SK-N-DZ (cell line): ENCODE measurements at regions not wholly inside any gene's neighbourhood (a gene's known extent, or its start where the extent isn't known, plus 50 kb on each side); places are given as distances from the start of the nearest gene placed in this dataset.

Experiments used
- DNase-seq: peaks from one replicate; pipeline ENCODE4 v3.0.0-alpha.2; 2015; ENCODE audit warnings: low spot score

DNA sequence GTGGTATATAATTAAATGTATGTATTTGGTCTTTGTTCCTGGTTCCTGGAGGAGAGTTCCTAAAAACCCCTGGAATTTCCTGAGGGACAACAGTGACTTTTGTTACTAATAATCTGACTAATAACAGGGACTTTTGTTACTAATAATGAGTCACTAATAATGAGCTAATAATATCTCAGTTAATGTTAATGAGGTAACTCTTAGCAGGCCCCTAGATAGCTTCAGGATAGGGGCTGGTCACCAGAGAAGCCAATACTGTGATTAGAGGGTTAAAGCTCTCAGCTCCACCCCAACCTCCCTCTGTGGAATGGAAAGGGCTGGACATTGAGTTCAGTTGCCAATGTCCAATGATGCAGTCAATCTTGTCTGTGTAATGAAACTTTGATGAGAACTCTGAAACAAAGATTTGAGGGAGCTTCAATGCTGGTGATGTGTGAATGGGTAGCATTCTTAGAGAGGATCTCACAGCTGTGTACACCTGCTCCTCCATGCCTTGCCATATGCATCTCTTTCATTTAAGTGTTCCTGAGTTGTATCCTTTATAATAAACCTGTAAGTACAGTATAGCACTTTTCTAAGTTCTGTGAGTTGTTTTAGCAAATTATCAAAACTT is 1431.4 kb upstream of the TENM4 start:
- no peak for DNase-seq

DNA sequence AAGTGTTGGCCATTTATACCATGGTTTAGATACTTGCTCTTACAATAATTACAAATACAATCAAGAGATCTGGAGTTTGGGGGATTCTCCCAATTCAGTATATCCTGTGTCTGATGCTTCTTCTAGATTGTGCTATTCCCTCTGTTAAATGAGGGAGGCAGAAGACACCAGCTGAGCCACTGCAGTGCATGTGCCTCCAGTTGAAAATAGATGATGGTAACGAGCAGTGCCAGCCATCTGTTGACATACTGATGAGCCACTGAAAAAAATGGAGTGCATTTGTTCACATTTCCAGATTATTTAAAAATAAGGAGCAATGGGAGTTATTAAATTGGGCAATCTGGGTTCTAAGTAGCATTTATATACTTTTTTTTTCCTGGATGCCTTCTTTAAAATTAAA is 1428.0 kb upstream of the TENM4 start:
- DNase-seq, result no peak

DNA sequence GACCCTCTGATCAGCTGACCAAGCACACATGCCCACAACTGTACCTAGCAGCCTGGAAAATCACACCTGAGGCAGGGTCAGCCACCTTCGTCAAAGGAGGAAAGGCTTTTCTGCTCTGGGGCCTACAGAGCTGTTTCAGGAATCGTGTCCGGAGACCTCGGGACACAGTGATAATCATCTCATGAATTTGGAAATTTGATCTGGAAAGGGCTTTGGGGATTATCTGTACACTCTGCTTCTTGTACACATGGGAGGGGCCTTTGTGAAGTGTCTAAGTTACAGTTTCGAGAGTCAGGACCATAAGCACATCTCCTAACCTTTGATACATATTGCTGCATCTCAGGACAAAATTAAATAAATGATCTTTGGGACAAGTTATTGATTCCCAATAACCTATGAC is 1421.2 kb upstream of the TENM4 start:
- peak; percentile 20 for DNase-seq

DNA sequence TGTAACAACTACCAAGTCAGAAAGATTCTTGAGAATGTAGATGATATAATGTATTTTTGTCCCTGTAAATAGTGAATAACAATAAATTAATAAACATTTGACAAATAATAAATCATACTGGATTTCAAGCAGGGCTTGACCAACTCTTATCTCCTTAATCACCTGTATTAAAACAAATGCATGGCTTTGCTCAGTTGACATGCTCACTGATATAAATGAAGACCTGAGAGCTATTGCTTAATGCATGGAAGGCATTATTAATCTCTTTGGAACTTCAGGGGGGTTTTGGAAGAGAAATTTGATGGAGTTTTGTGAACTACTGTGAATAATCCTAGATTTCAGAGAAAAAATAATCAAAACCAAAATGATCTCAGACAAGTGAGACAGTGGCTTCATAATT is 1420.4 kb upstream of the TENM4 start:
- DNase-seq, result no peak

DNA sequence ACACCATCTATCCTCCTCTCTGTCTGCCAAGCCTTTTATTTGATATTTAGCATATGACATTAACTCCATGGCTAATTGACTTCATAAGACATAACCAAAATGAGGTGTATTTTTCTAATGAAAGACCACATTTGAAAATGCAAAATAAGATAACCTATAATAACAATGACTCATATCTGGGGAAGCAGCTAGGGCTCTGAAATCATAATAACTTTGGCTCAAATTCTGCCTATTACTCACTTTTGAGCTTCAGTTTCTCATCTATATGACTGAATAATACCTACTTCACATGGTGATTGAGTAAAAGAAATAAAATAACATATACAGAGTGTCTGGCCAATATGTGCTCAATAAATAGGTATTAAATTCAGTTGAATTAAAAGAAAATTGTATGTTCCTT is 1419.8 kb upstream of the TENM4 start:
- no peak for DNase-seq

DNA sequence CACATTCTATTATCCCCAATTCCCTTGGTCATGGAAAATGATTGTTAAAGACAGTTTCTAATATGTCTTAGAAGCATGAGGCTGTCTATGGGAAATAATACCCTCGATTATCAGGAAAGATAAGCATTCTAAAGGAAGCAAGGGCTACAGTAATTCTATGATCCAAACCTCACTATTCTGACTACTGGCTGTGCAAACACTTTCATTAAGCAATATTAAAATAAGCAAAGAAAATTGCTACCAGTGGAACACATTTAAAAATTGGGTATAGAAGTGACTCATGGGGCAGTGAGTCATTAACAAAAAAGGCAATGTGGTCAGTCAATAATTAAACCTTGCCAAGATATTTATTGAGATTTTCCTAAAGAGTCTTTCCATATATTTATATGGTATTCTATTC is 1415.2 kb upstream of the TENM4 start:
- DNase-seq, result no peak

DNA sequence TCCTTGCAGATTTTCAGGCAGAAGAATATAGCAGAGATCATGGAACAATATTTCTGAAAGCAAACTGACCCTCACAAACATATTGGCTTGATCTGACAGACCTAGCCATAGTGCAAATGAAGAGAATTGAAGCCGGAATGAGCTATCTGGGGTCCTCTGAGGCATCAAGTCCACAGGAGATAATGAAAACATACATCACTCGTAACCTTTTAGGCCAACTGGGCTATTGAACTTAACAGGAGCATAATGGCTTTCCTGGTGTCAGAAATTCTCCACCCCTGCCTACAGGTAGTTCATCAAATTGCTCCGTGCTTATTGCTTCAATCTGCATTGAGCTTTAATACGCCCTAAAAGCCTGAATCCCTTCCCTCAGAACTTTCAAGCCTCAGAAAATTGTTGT is 1414.6 kb upstream of the TENM4 start:
- DNase-seq, result no peak

DNA sequence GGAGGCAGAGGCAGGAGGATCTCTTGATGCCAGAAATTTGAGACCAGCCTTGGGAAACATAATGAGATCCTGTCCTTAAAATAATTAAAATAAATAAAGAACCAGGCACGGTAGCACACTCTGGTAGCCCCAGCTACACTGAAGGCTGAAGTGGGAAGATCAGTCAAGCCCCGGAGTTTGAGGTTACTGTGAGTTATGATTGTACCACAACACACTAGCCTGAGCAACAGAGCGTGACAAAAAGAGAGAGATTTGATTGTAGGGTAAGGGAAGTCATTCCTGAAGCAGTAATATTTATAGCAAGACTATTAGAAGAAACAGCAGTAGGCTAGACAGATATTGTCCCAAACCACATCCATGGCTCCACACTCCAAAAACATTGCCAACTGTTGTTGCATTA is 1408.4 kb upstream of the TENM4 start:
- no peak for DNase-seq

DNA sequence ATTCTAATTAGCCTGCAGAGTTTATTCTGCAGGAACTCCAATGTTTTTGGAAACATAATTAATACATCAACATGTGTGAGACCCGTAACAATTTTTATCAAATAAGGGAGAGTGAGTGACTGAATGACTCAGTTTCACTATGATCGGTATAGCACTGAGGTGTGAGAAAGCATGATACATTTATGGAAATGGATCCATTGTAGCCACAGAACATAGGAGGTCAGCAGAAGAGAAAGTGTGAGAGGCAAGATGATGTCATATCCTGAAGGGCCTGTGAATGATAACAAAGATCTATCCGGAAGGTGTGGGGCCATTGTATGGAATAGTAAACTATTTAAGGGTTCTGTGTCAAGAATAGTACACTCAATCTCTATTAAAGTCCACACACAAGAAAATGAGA is 1406.1 kb upstream of the TENM4 start:
- DNase-seq, result no peak

DNA sequence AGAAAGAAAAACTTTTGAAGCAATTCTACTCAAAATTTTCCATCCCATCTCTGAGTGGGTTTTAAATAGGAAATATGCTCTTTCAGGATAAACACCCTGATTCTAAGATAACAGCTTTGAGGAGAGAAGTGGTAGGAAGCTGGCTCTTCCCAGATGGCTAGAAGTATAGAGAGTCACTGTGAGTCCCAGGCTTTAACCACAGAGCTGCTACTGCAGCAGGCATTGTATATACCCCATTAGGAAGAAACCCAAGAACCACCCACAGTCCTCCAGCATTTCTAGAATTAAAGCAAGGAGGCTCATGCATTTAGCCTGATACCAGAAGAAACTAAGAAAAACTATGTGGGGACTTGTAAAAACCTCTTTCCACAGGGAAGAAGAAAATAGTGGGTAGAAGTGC is 1405.6 kb upstream of the TENM4 start:
- no peak for DNase-seq

DNA sequence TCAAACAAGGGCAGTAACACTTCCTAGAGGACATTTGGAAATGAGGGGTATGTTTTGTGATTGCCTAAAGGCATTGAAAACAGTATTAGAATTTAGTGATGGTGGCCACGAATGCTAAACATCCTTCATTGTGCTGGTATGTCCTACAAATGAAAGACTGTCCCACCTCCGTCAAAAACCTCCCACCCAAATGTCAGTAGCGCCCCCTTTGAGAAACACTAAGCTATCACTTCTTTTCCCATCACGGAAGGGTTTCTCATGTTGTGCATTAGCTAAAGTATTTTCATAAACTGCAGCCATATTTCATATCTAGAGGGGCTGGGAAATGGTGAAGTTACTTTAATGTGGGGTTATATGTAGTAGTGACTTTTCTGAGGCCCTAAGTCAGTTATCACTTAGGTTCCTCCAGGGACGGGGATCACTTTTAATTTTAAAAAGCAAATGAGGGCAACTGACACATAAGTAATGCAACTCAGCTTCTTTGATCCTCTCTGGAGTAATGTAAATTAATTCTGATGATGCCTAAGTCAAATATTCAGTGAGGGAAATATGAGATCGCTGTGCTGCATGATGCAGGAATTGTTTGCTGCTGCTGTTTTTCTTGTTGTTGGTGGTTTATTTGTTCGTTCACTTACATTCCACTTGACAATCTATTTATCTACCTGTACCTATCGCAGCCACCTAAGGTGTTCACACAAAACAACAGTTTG is 1403.4 kb upstream of the TENM4 start:
- DNase-seq, result no peak

DNA sequence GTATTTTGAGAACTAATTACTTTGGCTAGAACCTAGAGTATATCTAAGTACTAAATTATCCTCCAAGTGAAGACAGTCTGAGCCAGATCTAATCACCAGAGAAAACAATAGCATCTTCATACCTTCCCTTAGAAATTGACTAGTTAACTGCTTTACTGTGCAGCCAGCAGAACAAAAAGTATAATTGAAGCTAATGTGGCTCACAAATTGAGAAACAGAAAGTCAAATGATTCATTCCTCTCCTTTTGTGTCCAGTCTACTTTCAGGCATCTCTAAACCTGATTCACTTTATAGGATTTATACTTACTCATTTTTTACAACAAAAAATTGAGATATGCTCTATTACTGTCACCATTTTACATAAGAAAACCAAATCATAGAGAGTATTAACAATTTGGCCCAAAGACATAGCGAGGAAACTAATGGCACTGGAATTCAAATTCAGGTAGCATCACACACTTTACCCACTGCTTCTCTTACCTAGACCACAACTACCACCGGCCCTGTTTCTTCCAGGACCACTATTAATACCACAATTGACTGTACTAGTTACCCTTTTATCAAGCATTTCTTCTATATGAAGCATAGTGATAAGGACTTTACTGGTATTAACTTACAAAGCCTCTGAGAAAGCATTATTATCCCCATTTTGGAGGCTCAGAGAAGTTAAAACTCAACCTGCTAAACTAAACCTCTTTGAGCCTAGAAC is 1402.6 kb upstream of the TENM4 start:
- DNase-seq, result no peak

DNA sequence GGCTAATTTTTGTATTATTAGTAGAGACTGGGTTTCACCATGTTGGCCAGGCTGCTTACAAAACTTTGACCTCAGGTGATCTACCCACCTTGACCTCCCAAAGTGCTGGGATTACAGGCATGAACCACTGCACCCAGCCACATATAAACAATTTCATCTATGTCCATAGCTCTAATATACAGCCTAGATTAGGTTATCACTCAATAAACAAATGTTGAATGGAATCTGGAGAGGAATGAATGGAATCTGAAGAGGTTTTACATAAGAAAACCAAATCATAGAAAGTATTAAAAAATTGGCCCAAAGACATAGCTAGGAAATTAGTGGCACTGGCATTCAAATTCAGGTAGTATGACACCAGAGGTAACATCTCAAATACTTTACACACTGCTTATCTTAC is 1401.4 kb upstream of the TENM4 start:
- no peak for DNase-seq

DNA sequence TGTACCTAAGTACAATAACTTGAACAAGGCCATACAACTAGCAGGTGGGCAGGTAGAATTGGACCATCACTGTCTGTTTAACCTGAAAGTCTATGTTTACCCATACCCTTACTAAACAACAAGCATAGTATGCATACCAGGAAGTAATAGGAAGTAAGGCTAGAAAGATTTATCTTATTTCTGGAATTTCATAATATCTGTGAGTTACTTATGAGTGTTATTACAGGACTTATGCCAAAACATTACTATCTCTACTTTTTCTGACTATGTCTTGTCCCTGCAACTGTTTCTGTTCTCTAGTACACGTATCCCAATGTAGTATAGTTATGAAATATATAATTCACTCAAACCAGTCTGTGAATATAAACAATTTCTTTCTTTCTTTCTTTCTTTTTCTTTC is 1400.8 kb upstream of the TENM4 start:
- no peak for DNase-seq

DNA sequence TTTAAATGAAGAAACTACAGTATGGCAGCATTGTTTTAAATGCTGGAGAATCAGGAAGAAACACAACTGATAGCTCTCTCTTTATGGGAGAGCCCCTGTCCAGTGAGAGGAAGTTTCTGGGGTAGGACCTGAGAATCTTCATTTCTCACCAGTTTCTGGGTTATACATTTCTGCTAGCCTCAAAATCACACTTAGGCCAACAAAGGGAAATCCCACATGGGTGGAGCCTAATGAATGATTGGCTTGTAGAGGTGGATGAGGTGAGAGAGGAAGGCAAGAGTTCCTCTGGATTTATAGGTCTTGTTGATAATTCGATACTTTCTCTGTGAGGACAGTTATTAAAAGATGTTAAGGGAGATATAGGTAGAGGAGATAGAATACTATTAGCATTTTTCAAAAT is 1397.3 kb upstream of the TENM4 start:
- no peak for DNase-seq

DNA sequence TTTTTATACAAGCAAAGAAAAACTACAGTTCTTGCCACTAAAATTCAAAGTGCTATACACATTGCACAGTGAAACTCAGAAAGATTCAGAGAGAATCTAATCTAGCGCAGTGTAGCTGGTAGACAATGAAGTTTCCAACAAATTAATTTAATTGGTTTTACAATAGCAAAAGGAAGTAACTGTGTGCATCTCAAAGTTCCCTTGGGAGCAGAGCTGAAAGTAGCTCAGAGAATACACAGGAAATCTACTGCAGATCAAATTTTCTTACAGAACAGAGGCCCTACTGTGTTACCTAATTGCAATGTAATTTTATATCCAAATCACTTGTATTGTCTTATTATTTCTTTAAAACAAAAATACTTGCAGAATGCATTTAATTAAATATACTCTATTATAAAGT is 1396.2 kb upstream of the TENM4 start:
- DNase-seq, result no peak

DNA sequence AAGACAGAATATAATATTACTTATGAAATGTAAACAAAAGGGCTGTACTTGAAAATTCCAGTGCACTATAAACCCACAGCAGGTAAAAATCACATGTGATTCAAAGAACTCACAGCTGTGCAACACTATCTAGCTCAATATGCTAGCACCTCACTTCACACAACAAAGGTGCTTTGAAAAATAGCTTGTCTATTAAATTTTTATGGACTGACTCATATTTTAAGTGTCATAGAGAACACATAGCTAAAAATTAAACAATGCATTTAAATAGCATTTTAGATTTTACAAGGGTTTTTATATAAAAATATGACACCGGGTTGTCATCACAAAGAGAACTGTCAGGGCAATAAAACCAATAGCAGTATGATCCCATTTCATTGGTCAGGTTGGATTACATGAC is 1390.5 kb upstream of the TENM4 start:
- no peak for DNase-seq

DNA sequence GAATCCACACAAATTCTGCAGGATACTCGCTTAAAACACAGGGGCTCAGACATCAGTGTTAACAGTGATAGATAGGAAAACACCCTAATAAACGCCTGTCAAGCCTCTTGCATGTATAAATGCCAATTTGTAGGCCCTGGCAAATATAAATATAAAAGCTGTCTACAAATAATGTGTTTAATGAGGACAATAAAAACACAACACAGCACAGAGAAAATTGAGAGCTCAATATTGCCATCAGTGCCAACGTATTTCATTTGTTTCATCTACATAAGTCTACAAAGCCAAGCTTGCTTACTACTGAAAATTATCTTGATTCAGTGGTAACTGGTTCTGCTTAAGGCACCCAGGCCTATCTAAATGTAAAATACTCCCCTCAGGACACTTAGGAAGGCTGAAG is 1387.0 kb upstream of the TENM4 start:
- no peak for DNase-seq

DNA sequence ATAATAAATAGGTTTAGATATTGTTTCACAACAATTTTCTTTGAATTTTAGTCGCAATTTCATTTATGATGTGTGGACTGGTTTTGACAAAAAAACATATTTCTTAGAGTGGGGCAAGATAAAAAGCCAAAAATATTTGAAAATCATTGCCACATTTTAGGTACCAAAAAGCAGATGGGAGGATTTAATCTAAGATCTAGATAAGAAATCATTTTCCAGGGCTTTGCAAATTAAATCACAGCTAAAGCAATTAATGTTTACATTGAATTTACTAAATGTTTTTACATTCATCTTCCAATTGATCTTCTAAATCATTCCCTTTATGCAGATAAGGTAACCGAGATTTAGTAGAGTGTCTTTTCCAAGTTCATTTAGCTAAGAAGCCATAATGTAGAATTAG is 1386.0 kb upstream of the TENM4 start:
- DNase-seq, result peak; percentile 31

DNA sequence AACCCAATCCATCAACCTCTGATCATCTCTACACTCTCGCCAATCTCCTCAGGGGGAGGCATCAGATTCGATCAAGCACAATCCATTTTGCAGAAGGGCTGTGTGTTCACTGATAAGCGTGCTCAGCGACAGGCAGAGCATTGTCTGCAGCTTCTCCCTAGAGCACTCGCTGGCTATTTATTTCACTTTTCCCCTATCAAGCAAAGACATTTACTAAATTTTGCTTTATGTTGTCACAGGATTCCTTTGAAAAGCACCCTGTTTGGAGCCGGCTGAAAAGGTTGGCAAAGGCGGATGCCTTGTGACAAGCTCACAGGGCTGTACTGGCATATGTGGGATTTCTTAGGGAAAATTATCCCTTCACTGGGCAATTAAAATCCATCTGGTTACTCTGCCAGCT is 1381.5 kb upstream of the TENM4 start:
- peak; percentile 47 for DNase-seq

DNA sequence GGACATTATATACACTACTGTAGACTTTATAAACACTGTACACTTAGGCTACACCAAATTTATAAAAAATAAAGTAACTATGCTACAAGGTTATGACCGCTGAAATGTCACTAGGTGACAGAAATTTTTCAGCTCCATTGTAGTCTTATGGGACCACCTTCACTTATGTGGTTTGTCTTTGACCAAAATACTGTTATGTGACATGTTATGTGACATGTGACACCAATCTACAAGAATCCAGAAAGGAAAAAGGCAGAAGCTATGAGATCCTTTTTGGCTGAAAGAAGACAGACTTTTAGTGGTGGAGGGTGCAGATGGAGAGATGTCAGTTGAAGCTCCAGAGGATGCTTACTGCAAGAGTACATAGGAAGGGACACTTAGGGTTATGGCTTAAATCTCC is 1378.4 kb upstream of the TENM4 start:
- DNase-seq, result no peak

DNA sequence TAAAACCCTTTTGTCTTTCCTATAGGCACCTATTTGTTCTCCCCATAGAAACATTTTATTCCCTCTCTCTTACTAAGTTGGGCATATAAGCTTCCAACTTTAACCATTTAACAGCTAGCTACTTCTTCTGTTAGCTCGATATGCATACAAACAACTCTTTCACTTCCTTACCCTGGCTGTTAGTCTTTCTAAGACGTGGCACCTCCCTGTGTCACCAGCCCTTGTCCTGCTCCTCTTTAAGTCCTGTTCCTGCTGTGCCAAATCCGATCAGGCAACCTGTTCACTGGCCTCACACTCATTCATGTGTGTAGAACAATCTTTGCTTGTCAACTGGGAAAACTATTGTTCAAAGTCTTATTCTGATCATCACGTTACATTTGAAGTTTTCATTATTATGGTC is 1376.1 kb upstream of the TENM4 start:
- no peak for DNase-seq

DNA sequence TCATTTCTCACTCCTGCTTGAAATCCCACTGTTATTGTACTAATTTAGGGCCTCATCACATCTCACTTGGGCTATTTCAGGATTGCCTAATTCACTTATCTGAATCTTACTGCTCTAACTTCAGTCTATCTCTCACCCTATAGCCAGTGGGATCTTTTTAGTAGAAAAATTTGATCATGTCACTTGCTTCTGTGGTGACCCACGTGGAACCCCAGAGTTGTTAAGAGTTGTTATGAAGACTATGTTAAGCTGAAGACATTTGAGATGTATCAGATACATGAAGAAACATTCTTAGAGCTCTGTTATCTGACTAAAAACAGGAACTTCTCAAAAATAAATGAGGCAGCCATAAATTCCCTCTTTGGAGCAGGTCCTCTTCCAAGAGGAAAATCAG is 1375.6 kb upstream of the TENM4 start:
- no peak for DNase-seq
